ENCODE measurements at regions not wholly inside any gene's neighbourhood (a gene's known extent, or its start where the extent isn't known, plus 50 kb on each side); places are given as distances from the start of the nearest gene placed in this dataset.

- no peaks in the 10 kb centered on the region for H3K9me3 ChIP-seq
- no peaks in the 10 kb centered on the region for H3K4me1 ChIP-seq
- no peaks in the 10 kb centered on the region for H3K36me3 ChIP-seq
- no peak overlapping the region for H3K27ac ChIP-seq
- in situ Hi-C loops (cut with MboI; ENCODE audit: low pct_ligation_motif_present in 1 of 4, low pct_unique_long_range_greater_than_20kb in 1 of 4, low sequenced_read_pairs in 3 of 4), result no loop called here
- intact Hi-C loops (cut with DNase I; ENCODE audit: low total_unique reads), result no loop called here
- no peak for DNase-seq
- 88 to 95% methylated on average over 1 of the region's 1 CpG for WGBS, 2 donors (ENCODE audit: low coverage in 1 of 2)
- no peaks in the 10 kb centered on the region for H3K27me3 ChIP-seq
- TF ChIP-seq CTCF (IDR thresholded peaks at IDR 0.05), result no peak
- no peak for TF ChIP-seq POLR2AphosphoS5 (IDR thresholded peaks at IDR 0.05)
- no peak for TF ChIP-seq POLR2A (IDR thresholded peaks at IDR 0.05)
- TF ChIP-seq EP300 (IDR thresholded peaks at IDR 0.05; ENCODE audit: low read depth), result no peak
- H3K4me3 ChIP-seq, result no peak overlapping the region
These were observed 313.0 kb upstream of the MYT1L start for GRCh38 chr2:2644040-2644439.

GRCh38 chr2:2642906-2643890 lies 312.1 kb upstream of the MYT1L start:
- TF ChIP-seq POLR2A (IDR thresholded peaks at IDR 0.05) (no peak), POLR2AphosphoS5 (IDR thresholded peaks at IDR 0.05) (no peak), EP300 (IDR thresholded peaks at IDR 0.05; ENCODE audit: low read depth) (no peak), CTCF (IDR thresholded peaks at IDR 0.05) (no peak)
- in situ Hi-C loops (cut with MboI; ENCODE audit: low pct_ligation_motif_present in 1 of 4, low pct_unique_long_range_greater_than_20kb in 1 of 4, low sequenced_read_pairs in 3 of 4), result no loop called here
- Histone ChIP-seq H3K4me3 (no peak overlapping the region), H3K27ac (no peak overlapping the region), H3K4me1 (no peaks in the 10 kb centered on the region), H3K9me3 (no peaks in the 10 kb centered on the region), H3K27me3 (no peaks in the 10 kb centered on the region), H3K36me3 (no peaks in the 10 kb centered on the region)
- WGBS, 2 donors (ENCODE audit: low coverage in 1 of 2), result 64 to 89% methylated on average over 3 to 29 of the region's 29 CpGs
- intact Hi-C loops (cut with DNase I; ENCODE audit: low total_unique reads), result no loop called here
- DNase-seq, result no peak

- no peak overlapping the region for H3K27ac ChIP-seq
- intact Hi-C loops (cut with DNase I; ENCODE audit: low total_unique reads), result no loop called here
- no peak for DNase-seq
- in situ Hi-C loops (cut with MboI; ENCODE audit: low pct_ligation_motif_present in 1 of 4, low pct_unique_long_range_greater_than_20kb in 1 of 4, low sequenced_read_pairs in 3 of 4), result no loop called here
- 52 to 81% methylated on average over 2 to 17 of the region's 17 CpGs for WGBS, 2 donors (ENCODE audit: low coverage in 1 of 2)
- H3K4me1 ChIP-seq, result no peaks in the 10 kb centered on the region
- no peaks in the 10 kb centered on the region for H3K9me3 ChIP-seq
- H3K27me3 ChIP-seq, result no peaks in the 10 kb centered on the region
- H3K4me3 ChIP-seq, result no peak overlapping the region
- no peak for TF ChIP-seq POLR2AphosphoS5 (IDR thresholded peaks at IDR 0.05)
- TF ChIP-seq CTCF (IDR thresholded peaks at IDR 0.05), result no peak
- no peak for TF ChIP-seq POLR2A (IDR thresholded peaks at IDR 0.05)
- TF ChIP-seq EP300 (IDR thresholded peaks at IDR 0.05; ENCODE audit: low read depth), result no peak
- H3K36me3 ChIP-seq, result no peaks in the 10 kb centered on the region
These were observed 310.7 kb upstream of the MYT1L start for GRCh38 chr2:2641541-2642410.

GRCh38 chr2:2640818-2641217 lies 309.7 kb upstream of the MYT1L start:
- WGBS, 2 donors (ENCODE audit: low coverage in 1 of 2), result 39 to 80% methylated on average over 1 to 3 of the region's 3 CpGs
- intact Hi-C loops (cut with DNase I; ENCODE audit: low total_unique reads), result no loop called here
- H3K36me3 ChIP-seq, result no peaks in the 10 kb centered on the region
- in situ Hi-C loops (cut with MboI; ENCODE audit: low pct_ligation_motif_present in 1 of 4, low pct_unique_long_range_greater_than_20kb in 1 of 4, low sequenced_read_pairs in 3 of 4), result no loop called here
- H3K27ac ChIP-seq, result no peak overlapping the region
- no peak overlapping the region for H3K4me3 ChIP-seq
- no peaks in the 10 kb centered on the region for H3K4me1 ChIP-seq
- no peak for TF ChIP-seq EP300 (IDR thresholded peaks at IDR 0.05; ENCODE audit: low read depth)
- no peak for TF ChIP-seq POLR2AphosphoS5 (IDR thresholded peaks at IDR 0.05)
- no peak for TF ChIP-seq POLR2A (IDR thresholded peaks at IDR 0.05)
- no peak for TF ChIP-seq CTCF (IDR thresholded peaks at IDR 0.05)
- no peak for DNase-seq
- H3K9me3 ChIP-seq, result no peaks in the 10 kb centered on the region
- H3K27me3 ChIP-seq, result no peaks in the 10 kb centered on the region
